HG03175 (cell line): ENCODE measurements at regions not wholly inside any gene's neighbourhood (a gene's known extent, or its start where the extent isn't known, plus 50 kb on each side); places are given as distances from the start of the nearest gene placed in this dataset.

Experiments
- ATAC-seq: cut with Tn5 transposase; IDR thresholded peaks from one replicate; pipeline ENCODE4 v1.9.1; 2021; ENCODE audit warnings: mild to moderate bottlenecking, moderate library complexity; ENCODE audit not compliant: unreplicated experiment

DNA sequence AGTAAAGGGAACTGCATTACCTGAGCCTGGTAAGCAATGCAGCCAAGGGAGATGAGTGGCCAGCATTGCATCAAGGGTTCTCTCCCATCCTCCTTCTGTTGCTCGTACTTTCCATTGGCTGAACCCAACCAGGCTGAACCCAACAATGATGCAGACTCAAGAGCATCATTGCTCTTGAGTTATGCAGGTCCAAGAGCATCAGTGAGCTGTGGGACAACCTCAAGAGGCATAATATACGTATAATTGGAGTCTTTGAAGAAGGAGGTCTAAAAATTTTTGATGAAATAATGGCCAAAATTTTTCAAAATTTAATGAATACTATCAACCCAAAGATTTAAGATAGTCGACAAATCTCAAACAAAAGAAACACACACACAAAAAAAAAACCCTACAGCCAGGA is 213.0 kb downstream of the RNF152 start:
- ATAC-seq = no peak

DNA sequence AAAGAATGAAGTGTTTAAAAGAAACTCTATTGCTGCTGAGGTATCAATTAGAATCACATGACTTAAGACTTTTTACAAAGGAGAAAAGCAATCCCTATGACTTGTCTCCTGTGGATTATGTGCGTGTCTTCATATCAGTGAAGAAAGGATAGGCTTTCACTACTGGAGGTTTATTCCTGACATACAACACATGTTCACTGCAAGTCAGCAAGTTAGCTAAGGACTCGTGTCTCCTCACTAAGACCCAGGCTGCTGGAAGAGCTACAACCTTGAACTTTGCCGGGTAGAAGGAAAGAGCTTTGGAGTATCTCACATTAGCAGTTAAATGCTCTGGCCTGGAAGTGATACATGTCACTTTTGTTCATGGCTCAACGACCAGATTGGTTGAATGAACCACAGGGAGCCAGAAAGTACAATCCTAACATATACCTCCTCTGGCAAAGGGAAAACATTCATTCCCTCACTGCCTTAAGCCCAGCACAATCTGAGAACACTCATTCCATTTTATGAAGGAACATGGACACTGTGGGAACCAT is 215.3 kb downstream of the RNF152 start:
- ATAC-seq = no peak

DNA sequence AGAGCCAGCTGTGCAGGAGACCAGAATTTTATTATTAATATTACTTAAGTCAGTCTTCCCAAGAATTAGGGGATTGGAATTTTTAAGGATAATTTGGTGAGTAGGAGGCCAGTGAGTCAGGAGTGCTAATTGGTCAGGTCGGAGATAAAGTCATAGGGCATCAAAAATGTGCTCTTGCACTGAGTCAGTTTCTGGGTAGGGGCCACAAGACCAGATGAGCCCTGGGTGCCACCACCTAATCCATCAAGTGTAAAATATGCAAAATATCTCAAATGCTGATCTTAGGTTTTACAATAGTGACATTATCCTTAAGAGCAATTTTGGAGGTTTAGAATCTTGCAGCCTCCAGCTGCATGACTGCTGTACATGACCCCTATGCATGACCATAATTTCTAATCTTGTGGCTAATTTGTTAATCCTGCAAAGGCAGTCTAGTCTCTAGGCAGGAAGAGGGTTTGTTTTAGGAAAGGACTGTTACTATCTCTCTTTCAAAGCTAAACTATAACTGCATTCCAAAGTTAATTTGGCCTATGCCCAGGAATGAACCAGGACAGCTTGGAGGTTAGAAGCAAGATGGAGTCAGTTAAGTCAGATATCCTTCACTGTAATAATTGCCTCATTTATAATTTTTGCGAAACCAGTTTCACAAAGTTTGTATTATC is 215.9 kb downstream of the RNF152 start:
- ATAC-seq = no peak

DNA sequence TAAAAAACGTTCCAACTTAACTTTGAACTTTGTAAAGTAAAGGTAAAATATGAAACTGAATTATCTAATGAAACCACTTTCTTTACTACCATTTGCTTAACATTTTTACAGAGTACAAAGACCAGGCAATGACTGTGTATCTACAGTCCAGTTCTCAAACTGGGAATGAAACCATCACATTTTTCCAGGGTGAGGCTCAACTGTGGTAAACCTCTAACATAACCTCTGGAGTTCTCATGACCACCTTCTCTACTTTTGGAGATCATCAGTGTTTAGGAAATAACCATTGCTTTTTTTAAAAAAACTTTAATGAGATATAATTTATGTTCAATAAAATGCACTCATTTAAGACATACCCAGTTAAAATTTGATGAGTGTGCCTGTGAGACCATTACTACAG is 223.5 kb downstream of the RNF152 start:
- no peak for ATAC-seq

DNA sequence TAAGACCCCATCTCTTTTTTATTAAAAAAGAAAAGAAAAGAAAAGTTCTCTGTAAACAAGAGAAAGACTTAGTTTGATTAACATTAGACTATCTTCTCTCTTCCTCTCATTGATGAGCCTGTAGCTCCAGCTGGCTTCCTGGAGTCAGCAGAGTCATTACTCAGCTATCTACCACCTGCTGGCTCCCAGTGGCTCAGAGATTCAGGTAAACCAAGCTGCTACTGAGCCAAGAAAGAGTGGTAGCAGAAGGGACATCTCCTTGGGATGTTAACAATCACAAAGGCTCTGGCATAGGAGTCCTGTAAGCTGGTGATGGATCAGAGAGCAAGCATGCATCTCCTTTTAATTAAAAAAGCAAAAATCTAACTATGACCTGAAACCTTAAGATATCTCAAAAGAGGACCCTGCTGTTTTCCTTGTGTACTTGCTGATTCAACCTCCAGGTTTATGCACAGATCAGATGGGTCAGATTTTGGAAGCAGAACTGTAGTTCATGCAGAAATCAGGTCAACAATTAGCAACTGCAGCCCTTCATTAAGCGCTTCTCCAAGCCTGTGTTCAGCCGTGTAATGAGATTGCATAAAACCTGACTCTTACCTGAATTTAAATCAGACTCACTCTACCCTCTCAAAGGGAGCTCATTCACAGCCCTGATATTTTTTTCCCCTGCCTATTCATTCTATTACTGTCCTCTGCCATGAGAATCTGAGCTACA is 225.8 kb downstream of the RNF152 start:
- ATAC-seq = no peak

DNA sequence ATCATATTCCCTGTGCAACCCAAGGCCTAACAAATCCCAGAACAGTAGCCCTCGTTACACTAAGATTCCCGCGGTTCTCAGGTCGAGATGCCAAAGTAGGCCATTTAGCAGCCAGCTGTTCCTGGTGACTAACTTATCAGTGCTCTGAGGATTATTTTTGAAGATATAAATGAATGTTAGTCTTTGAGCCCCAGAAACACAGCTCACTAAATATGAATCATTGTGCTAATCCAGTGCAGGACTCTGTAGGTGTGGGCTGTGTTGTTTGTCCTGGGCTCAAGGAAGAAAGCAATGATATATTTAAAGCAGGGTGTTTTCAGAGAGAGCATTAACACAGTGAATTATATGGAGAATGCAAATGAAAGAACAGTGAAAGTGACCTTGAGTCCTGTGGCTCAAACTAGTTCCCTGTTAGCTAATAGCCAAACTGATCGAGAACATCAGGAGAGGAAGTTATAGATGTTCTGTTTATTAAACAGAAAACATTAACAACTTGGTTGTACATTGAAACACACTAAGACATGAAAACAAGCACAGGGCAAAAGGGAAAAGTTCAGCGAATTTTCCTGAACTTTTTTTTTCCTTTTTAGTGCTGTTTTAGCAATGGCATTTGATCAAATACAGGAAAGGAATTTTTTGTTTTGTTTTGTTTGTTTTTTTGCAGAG is 228.3 kb downstream of the RNF152 start:
- ATAC-seq = no peak

DNA sequence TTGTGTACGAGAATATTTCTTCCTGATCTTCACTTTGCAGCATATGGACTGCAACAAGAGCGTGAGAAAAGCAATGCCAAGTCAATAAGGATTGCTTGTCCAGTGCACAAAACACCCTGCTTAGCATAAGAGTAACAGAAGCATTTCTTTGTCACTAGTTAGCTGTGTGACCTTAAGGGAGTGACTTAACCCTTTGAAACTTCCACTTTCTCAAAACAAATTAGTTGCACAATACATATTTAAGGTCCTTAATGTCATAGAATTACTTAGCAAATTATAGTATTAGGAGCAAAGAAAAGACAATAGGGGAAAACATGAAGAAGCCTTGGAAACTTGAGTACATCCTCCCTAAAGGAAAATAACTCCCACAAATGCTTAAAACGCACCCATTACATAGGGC is 230.1 kb downstream of the RNF152 start:
- no peak for ATAC-seq

DNA sequence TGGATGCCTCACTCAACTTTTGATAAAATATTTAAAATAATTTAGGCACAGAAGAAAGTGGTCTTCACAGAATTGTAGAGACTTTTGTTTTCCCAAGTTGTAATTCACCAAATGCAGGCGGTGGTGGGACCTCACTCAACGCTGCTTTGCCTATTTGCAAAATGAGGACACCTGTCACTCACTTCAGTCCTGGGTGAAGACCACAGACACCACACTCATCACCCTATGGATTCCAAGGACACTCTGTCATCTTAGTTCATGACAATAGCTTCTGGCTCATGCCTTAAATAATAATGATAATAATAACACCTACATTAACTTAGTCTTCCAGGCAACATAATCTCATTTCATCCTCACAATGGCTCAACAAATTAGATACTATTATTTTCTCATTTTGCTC is 234.4 kb downstream of the RNF152 start:
- ATAC-seq = no peak

DNA sequence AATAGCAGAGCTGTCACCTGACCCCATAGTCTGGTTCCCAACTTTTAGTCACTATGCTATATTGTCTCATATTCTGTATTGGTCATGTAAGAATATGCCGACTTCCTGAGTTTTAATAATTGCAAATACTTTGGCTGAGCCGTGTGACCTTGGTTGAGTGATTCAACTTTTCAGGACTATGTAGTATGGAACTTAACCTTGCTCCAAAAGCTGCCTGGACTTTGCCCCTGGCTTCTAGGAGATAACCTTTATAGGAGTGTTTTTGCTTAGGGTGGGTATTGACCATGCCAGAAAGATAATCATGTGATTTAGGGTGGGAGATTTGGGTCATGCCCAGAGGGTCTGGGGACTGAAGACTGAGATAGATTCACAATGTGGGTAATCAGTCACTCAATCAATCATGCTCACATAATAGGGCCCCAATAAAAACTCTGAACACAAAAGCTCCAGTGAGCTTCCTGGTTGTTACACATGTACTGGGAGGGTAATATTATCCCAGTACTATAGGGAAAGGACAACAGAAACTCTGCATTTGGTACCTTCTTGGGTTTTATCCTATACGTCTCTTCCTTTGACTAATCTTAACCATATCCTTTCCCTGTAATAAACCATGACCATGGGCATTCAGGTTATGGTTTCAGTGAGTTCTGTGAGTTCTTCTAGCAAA is 235.6 kb downstream of the RNF152 start:
- ATAC-seq = no peak

DNA sequence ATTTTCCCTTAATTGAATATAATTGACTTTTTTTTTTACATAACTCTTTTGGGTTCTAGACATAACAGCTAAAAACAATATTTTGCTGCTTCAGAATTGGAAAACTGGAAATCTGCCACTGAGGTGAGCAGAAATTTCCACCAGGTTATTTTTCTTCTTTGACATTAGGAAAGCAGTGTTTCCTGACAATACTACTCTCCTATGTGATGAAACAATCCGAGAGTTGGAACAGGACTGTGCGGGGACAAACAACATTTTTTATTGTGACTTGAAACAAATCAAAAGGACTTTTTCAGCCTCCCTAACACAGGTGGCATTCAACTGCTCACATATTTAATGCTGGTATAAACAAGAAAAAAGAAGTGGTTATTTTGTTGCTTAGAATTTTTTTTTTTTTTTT is 237.2 kb downstream of the RNF152 start:
- no peak for ATAC-seq

DNA sequence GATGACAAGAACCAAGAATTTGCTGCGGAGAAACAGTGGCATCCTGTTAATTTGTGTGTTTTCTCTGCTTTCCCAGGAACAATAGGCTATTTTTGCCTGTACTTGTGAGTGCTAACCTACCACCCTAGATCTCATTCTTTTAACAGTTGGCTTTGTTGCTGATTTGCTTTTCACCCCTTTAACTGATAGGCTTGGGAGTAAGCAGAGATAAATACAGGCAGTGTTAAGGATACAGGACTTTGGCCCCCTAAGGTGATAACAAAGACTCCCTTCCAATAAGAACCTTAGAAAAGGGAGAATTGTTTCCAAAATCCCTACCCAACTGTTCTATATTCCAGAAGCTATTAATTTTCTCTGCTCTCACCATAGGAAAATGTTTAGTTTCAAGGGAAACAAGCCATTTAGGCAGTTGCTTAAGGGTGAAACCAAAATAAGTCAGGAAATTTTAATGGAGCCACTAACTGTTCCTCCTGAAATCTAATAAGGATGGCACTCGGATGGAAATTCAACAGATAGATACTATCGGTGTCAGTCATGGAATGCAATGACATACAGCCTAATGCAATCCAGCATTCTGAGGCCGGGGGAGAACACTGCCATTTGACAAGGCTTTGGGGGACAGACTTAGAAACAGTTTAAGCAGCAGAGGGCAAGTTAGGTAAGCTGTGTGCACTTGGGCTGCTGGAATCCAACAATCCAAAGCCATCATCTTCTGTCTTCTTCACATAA is 238.8 kb downstream of the RNF152 start:
- ATAC-seq = no peak

DNA sequence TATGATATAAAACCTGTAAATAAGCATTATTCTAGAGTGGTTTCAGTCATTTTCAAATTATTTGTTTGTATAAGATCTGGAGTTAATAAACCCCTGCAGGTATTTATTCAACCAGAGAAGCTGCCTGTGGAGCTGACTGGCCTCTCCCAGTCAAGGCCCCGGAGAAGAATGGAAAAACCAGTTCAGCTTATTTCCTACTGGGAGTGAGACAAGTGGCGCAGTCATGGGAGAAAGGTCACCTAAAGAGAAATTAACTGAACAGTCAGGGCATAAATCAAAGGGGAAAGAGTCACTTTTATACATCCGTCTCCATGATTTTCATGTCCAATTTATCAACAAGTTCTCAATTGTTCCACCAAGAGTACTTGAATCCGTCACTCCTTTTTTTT is 240.9 kb downstream of the RNF152 start:
- no peak for ATAC-seq

DNA sequence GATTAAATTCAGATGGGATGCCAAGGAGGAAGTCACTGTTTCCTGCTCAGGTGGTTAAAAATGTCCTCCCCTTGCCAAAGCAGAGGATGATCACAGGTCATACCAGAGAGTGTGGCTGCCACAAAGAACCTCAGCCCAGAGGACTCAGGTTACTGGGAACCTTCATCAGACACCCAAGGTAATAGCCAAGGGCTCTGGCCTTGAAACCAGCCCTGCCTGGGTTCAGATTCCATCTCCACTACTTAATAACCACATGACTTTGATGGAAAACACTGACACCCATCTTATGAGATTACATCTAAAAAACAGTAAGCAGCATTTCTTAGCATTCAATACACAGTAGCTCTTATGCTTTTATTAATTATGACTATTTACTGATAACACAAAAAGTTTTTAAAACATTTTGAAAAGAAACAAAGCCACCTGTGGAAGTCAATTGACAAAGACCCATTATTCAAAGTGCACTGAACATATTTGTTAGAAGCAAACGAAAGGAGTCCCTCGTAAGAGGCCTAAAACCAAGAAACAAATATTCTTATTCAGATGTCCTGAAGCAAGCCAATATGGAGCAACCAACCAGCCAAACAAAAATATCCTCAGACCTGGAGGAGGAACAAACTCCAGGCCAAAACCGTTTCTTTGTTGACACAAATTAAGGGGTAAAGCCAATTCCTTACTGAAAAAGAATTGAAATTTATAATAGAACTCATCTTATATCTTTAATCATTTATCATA is 241.5 kb downstream of the RNF152 start:
- ATAC-seq = no peak

DNA sequence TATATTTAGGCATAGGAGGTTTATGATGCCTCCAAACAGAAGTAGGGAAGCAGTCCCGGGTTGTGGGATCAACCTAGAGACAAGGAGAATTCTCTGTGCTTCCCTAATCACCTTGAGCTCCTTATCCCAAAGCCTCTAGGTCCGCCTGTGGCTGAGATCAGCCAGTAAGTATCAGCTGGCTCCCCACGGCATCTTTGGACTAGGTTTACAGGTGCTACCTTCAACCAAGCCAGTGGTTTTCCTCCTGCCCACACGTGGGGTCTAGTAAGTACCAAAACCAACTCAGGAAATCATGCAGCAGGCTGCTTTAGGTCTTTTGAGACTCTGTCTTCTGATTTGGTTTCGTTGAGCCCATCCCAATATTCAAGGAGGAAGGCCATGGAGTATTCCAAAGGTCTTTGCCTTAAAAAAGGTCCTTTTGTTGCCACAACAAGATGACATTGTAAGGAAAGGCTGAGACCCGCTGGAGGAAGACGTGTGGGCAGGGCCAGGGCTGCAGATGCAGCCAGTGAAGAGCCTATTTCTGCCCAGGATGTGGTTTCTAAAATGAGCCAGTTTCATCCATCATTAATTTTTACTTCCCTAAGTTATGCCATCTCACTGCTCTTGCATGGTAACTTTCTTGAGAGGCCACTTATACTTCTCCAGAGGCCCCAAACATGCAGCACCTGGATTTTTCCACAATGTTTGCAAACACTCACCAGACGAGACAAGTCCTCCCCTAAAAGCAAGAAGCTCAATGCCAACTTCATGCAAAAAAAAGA is 248.7 kb downstream of the RNF152 start:
- peak; percentile 46 for ATAC-seq

DNA sequence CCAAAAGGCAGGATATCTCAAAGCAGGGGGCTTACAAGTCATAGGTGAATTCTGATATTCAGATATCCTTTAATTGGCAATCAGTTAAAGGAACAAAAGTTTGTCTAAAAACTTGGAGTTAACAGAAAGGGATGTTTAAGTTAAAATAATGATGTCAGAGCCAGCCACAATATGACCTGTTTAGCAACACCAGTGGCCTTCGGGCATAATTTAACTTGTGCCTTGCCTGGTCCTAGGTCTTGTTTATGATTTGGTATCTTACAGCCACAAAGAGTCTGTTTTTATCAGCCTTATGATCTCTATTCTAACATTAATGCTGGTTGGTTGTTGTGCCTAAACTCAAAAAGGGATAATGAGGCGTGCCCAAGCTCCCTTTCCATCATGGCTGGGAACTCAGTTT is 252.9 kb downstream of the RNF152 start:
- ATAC-seq = no peak

DNA sequence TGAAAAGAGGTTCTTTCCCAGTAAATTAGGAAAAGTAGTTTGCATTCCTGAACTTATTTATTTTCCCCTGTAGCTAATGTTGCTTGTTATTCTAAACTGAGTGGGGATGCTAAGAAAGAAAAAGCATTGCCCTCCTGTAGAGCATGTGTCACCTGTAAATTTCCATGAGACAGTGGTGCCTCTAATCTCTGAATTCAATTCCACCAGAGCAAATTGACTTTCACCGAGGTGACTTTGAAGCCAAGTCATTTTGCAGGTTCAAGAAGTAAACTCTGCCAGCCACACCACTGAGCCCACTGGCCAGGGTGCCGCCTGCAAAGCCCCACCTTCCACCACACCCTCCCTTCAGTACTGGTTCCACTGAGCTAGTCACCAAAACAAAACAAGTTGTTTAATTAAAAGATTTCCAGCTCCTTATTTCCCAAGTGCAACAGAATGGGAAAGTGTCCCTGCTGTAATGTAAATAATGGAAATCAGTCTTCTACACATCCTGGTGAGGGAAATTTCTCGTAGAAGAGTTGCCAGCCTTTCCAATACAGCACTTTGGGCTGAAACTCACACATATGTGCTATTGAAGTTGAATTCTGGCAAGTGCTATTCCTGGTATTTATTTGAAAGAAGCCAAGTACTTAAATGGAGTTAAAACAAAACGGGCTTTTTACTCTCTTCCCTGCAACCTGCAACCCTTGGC is 254.8 kb downstream of the RNF152 start:
- no peak for ATAC-seq

DNA sequence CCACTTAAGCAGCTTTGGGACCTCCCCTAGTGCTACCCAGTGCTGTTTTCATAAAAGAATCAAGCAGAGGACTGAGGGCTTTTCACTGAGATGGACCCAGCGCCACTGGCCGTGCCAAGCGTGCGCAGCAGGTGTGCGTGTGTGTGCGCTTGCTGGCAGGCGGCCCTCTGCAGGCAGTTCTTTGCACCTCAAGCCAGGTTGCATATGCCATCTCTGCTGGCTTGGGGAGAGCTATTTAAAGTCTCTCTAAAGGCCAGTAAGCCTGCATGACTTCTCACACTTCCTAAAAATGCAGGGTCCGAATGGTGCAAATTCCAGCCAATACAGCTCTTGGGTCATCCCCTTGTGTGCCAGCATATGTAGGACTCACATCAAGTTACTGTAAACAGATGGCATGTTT is 255.5 kb downstream of the RNF152 start:
- ATAC-seq = no peak

DNA sequence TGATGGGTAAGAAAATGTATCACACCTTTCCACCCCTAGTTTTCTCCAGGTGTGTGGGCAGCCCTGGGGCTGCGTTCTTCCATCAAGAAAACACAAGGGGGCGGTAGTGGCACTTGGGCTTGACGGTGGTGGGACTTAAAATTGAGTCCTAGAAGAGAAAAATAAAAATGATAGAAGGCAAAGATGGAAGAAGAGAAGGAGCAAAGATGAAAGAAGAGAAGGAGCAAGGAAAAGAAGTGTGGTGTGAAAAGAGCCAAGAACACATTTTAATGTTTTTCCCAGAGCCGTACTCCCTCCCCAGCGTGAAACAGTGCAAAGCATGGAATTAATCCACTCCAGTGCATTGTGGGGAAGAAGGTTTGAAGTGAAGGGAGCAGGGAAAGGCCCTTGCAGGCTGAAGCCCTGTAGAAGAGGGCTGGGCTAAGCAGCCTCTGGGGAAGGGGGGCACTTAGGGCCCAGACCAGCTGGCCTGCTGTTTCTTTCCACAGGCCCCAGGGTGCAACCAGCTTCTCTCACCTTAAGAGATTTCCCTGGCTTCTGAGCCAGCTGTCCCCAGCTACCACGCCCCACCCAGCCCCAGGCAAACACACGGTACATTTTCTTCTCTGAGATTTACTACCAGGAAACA is 256.8 kb downstream of the RNF152 start:
- ATAC-seq = no peak
